ENCODE measurements at regions not wholly inside any gene's neighbourhood (a gene's known extent, or its start where the extent isn't known, plus 50 kb on each side); places are given as distances from the start of the nearest gene placed in this dataset.

DNA sequence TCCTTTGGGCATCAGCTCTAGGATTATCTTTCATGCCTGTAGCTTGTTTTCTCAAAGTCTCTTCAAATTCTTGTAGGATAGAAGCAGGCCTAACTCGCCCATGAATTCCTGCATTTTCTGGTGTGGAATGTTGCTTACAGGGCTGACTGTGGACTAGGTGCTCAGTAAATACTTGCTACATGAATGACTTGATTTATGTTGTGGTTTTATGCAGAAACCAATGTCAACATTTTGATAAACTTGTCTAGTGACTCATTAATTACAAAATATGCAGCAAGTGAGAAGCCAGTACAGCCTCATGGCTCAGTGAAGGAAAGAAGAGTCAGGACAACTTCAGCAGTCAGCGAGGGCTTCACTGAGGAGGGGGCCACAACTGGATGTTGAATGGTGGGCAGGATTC, 110.6 kb upstream of the SIX2 start:
- H3K4me1 ChIP-seq (ENCODE audit: insufficient read depth, low read length, poor library complexity, severe bottlenecking): no peaks in the 10 kb centered on the region
- ChIA-PET POLR2A (ENCODE audit: low non-redundant PET) (no interaction called here), CTCF (no interaction called here)
- H3K9me3 ChIP-seq (ENCODE audit: low read depth, low read length, poor library complexity, severe bottlenecking): no peaks in the 10 kb centered on the region
- intact Hi-C loops (cut with micrococcal nuclease; ENCODE audit: unreplicated experiment): no loop called here
- BruUV-seq (replicated peaks): no TSS peak
- no peaks in the 10 kb centered on the region for H3K27me3 ChIP-seq (replicated peaks; ENCODE audit: insufficient read depth, low read depth, low read length, poor library complexity)
- no peak overlapping the region for H3K4me3 ChIP-seq (ENCODE audit: low read depth, low read length, poor library complexity, severe bottlenecking)
- no peaks in the 10 kb centered on the region for H3K36me3 ChIP-seq (ENCODE audit: insufficient read depth, low read length, poor library complexity, severe bottlenecking)
- H3K27ac ChIP-seq (ENCODE audit: low read depth, low read length, poor library complexity, severe bottlenecking): no peak overlapping the region
- DNase-seq (ENCODE audit: low spot score): no peak
- no peak for TF ChIP-seq EZH2 (IDR thresholded peaks at IDR 0.05; ENCODE audit: borderline replicate concordance, low read depth, low read length, poor library complexity, severe bottlenecking)
- TF ChIP-seq, protein P1, sequence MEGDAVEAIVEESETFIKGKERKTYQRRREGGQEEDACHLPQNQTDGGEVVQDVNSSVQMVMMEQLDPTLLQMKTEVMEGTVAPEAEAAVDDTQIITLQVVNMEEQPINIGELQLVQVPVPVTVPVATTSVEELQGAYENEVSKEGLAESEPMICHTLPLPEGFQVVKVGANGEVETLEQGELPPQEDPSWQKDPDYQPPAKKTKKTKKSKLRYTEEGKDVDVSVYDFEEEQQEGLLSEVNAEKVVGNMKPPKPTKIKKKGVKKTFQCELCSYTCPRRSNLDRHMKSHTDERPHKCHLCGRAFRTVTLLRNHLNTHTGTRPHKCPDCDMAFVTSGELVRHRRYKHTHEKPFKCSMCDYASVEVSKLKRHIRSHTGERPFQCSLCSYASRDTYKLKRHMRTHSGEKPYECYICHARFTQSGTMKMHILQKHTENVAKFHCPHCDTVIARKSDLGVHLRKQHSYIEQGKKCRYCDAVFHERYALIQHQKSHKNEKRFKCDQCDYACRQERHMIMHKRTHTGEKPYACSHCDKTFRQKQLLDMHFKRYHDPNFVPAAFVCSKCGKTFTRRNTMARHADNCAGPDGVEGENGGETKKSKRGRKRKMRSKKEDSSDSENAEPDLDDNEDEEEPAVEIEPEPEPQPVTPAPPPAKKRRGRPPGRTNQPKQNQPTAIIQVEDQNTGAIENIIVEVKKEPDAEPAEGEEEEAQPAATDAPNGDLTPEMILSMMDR (conservative IDR thresholded peaks at IDR 0.05; ENCODE audit: low read depth, low read length): no peak

DNA sequence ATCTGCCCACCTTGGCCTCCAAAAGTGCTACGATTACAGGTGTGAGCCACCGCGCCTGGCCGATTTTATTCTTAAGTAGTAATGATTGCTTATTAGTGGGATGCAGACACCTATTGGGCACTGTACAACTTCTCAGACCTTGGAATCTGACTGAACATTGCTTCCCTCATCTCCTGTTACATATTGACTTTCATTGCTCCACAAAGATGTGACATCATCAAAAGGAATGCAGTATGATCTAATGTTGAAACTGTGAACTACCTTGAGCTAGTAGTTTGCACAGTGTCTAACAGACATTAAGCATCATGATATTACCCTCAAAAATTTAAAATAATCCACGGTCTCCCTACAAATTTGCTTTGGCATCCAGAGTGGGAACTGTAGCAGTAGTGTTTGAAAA, 109.8 kb upstream of the SIX2 start:
- no peak for DNase-seq (ENCODE audit: low spot score)
- Histone ChIP-seq H3K9me3 (ENCODE audit: low read depth, low read length, poor library complexity, severe bottlenecking) (no peaks in the 10 kb centered on the region), H3K36me3 (ENCODE audit: insufficient read depth, low read length, poor library complexity, severe bottlenecking) (no peaks in the 10 kb centered on the region), H3K27me3 (replicated peaks; ENCODE audit: insufficient read depth, low read depth, low read length, poor library complexity) (no peaks in the 10 kb centered on the region), H3K4me3 (ENCODE audit: low read depth, low read length, poor library complexity, severe bottlenecking) (no peak overlapping the region), H3K27ac (ENCODE audit: low read depth, low read length, poor library complexity, severe bottlenecking) (no peak overlapping the region), H3K4me1 (ENCODE audit: insufficient read depth, low read length, poor library complexity, severe bottlenecking) (no peaks in the 10 kb centered on the region)
- CTCF ChIA-PET: no interaction called here
- no peak for TF ChIP-seq EZH2 (IDR thresholded peaks at IDR 0.05; ENCODE audit: borderline replicate concordance, low read depth, low read length, poor library complexity, severe bottlenecking)
- TF ChIP-seq, protein P1 (conservative IDR thresholded peaks at IDR 0.05; ENCODE audit: low read depth, low read length): no peak
- no TSS peak for BruUV-seq (replicated peaks)
- intact Hi-C loops (cut with micrococcal nuclease; ENCODE audit: unreplicated experiment): no loop called here
- POLR2A ChIA-PET (ENCODE audit: low non-redundant PET): no interaction called here

DNA sequence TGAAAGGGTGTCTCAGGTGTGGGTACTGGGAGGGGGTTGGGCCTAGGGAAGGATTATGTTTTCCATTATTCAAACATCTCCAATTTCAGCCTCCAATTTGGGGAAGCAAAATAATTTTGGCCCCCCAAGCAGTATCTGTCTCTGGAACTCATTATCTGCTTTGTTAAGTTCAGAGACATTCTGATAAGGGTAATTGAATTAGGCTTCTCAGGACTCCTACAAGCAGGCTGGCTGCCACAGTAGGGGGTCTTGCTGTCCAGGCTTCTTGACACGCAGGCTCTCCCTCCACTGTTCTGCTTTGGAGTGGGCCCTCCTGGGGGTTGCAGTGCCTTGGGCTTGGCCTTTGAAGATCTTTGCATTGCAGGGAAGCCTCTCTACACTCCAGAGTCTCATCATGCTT, 108.1 kb upstream of the SIX2 start:
- Histone ChIP-seq H3K4me3 (ENCODE audit: low read depth, low read length, poor library complexity, severe bottlenecking) (no peak overlapping the region), H3K27ac (ENCODE audit: low read depth, low read length, poor library complexity, severe bottlenecking) (no peak overlapping the region), H3K36me3 (ENCODE audit: insufficient read depth, low read length, poor library complexity, severe bottlenecking) (no peaks in the 10 kb centered on the region), H3K27me3 (replicated peaks; ENCODE audit: insufficient read depth, low read depth, low read length, poor library complexity) (no peaks in the 10 kb centered on the region), H3K4me1 (ENCODE audit: insufficient read depth, low read length, poor library complexity, severe bottlenecking) (no peaks in the 10 kb centered on the region), H3K9me3 (ENCODE audit: low read depth, low read length, poor library complexity, severe bottlenecking) (no peaks in the 10 kb centered on the region)
- no TSS peak for BruUV-seq (replicated peaks)
- DNase-seq (ENCODE audit: low spot score): peak; percentile 42
- POLR2A ChIA-PET (ENCODE audit: low non-redundant PET): no interaction called here
- CTCF ChIA-PET: no interaction called here
- TF ChIP-seq EZH2 (IDR thresholded peaks at IDR 0.05; ENCODE audit: borderline replicate concordance, low read depth, low read length, poor library complexity, severe bottlenecking): no peak
- intact Hi-C loops (cut with micrococcal nuclease; ENCODE audit: unreplicated experiment): no loop called here

DNA sequence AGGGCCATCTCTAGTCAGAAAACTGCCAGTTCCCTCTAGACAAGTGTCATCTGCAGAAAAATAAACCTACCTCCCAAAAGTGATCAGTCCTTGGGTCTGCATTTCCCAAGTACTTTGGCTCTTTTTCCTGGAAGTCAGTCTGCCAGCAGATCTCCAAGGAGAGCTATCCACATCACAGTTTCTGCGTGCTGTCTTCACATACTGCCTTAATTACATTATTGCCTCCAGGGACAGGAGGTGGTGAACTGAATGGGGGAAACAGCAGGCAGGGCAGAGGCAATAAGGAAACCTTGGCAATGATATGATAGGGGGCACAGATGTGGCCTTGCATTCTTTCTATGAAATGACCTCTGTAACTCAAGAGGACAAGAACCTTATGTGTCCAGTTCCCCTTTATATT, 105.9 kb upstream of the SIX2 start:
- no peak overlapping the region for H3K27ac ChIP-seq (ENCODE audit: low read depth, low read length, poor library complexity, severe bottlenecking)
- ChIA-PET POLR2A (ENCODE audit: low non-redundant PET) (no interaction called here), CTCF (no interaction called here)
- no TSS peak for BruUV-seq (replicated peaks)
- no peak for DNase-seq (ENCODE audit: low spot score)
- TF ChIP-seq EZH2 (IDR thresholded peaks at IDR 0.05; ENCODE audit: borderline replicate concordance, low read depth, low read length, poor library complexity, severe bottlenecking): no peak
- TF ChIP-seq, protein P1 (conservative IDR thresholded peaks at IDR 0.05; ENCODE audit: low read depth, low read length): no peak
- no peaks in the 10 kb centered on the region for H3K27me3 ChIP-seq (replicated peaks; ENCODE audit: insufficient read depth, low read depth, low read length, poor library complexity)
- H3K4me1 ChIP-seq (ENCODE audit: insufficient read depth, low read length, poor library complexity, severe bottlenecking): no peaks in the 10 kb centered on the region
- intact Hi-C loops (cut with micrococcal nuclease; ENCODE audit: unreplicated experiment): no loop called here
- no peaks in the 10 kb centered on the region for H3K9me3 ChIP-seq (ENCODE audit: low read depth, low read length, poor library complexity, severe bottlenecking)
- no peaks in the 10 kb centered on the region for H3K36me3 ChIP-seq (ENCODE audit: insufficient read depth, low read length, poor library complexity, severe bottlenecking)
- H3K4me3 ChIP-seq (ENCODE audit: low read depth, low read length, poor library complexity, severe bottlenecking): no peak overlapping the region

Measured in A673 (cell line).